Heart left ventricle (tissue), 16 donors: ENCODE measurements at regions not wholly inside any gene's neighbourhood (a gene's known extent, or its start where the extent isn't known, plus 50 kb on each side); places are given as distances from the start of the nearest gene placed in this dataset.

ENCODE experiments used
- ATAC-seq, 4 donors: fragments of 200-7000 bp; cut with Tn5 transposase; one replicate each; pipeline ENCODE4 v1.9.1; 2020 to 2022; ENCODE audit warnings: moderate library complexity in 4 of 4, mild to moderate bottlenecking in 3 of 4, moderate number of reproducible peaks in 1 of 4
- DNase-seq, 5 donors: peaks; one replicate each; pipeline ENCODE4 v3.0.0-alpha.2; 2020
- H3K27ac ChIP-seq, 12 donors: fragments of 200-600 bp; sonication (generic) in 4 of 12; one replicate each; pipeline versions ENCODE4 v1.5.0 to v1.8.0; 2016 to 2022; ENCODE audit warnings: mild to moderate bottlenecking in 2 of 12
- H3K27me3 ChIP-seq, 9 donors: fragments of 200-600 bp; sonication (generic) in 2 of 9; one replicate each; pipeline versions ENCODE4 v1.5.1 to v1.8.0; 2016 to 2022; ENCODE audit warnings: mild to moderate bottlenecking in 3 of 9
- H3K36me3 ChIP-seq, 9 donors: fragments of 200-600 bp; sonication (generic) in 2 of 9; one replicate each; pipeline versions ENCODE4 v1.5.0 to v1.8.0; 2018 to 2022; ENCODE audit warnings: mild to moderate bottlenecking in 2 of 9
- H3K4me1 ChIP-seq, 12 donors: fragments of 200-600 bp; sonication (generic) in 4 of 12; one replicate each; pipeline versions ENCODE4 v1.5.0 to v1.8.0; 2016 to 2022; ENCODE audit warnings: mild to moderate bottlenecking in 3 of 12
- H3K4me3 ChIP-seq, 12 donors: fragments of 200-600 bp; sonication (generic) in 4 of 12; one replicate each; pipeline versions ENCODE4 v1.5.0 to v1.8.0; 2017 to 2022; ENCODE audit warnings: mild to moderate bottlenecking in 9 of 12, moderate library complexity in 4 of 12
- H3K9me3 ChIP-seq, 12 donors: fragments of 200-600 bp; sonication (generic) in 4 of 12; one replicate each; pipeline versions ENCODE4 v1.5.0 to v1.8.0; 2016 to 2022; ENCODE audit warnings: mild to moderate bottlenecking in 1 of 12
- CTCF ChIP-seq, 12 donors: fragments of 200-600 bp; sonication (generic) in 4 of 12; IDR thresholded peaks; one replicate each; pipeline versions ENCODE4 v1.5.0 to v1.8.0; 2018 to 2022; ENCODE audit warnings: antibody characterized with exemption in 12 of 12, mild to moderate bottlenecking in 5 of 12
- POLR2A ChIP-seq, 2 donors: fragments of 450-650 bp; IDR thresholded peaks; one replicate each; pipeline ENCODE4 v1.6.1; 2017; ENCODE audit warnings: antibody characterized with exemption in 2 of 2, mild to moderate bottlenecking in 2 of 2, moderate library complexity in 2 of 2
- WGBS, 4 donors: extraction: QIAGEN DNeasy Blood & Tissue Kit in 2 of 4; methylation state at CpG; one replicate each; pipeline versions ENCODE4 v1.1.5 to v1.1.7; 2013 to 2018; 5-methylcytosine and 5-hydroxymethylcytosine counted together
- intact Hi-C, 10 donors: fragments of 100-400 bp; cut with DNase I; formaldehyde crosslinking; loops; one replicate each; pipeline versions ENCODE4 v1.11.1 to v1.14.2; 2022
- donor health status: ischemic (EF 13 %, LVEDD 7.1; RV severe dilation, severe dysfunction).
- donor health status: healthy with polysubstance abuse.
- donor health status: DM: no; HTN: yes; CAD: no.
- donor health status: DM: no; HTN: no; CAD: no.
- donor health status: ischemic (EF 25% LVEDD 6.9; RV normal size, moderate dysfunction).
- donor health status: ischemic (EF 25% LVEDD 5.7; RV mildly dilated, moderate dysfunction).
- donor health status: healthy.
- donor health status: DM: yes; HTN: yes; CAD: no.
- donor health status: ischemic (EF 35%, LVEDD 5.7; RV mildly dilated, moderate dysfunction).
- donor health status: nonischemic (EF 11% LVEDD 7.7; RV severe dilation, severe dysfunction).
- donor health status: DM: yes; HTN: yes; CAD: no.
- donor health status: PGD.
- donor health status: ischemic (EF 29% LVEDD 5.4; RV normal size, mild dysfunction).
- donor health status: nonischemic (EF 23%, LVEDD 6.1; RV moderate dilation, normal function).

- WGBS, 4 donors, result 91 to 95% (median 93%) methylated on average over 3 of the region's 3 CpGs
These were observed 210.7 kb upstream of the SSTR1 start for GRCh38 chr14:37997017-37997416.

DNA sequence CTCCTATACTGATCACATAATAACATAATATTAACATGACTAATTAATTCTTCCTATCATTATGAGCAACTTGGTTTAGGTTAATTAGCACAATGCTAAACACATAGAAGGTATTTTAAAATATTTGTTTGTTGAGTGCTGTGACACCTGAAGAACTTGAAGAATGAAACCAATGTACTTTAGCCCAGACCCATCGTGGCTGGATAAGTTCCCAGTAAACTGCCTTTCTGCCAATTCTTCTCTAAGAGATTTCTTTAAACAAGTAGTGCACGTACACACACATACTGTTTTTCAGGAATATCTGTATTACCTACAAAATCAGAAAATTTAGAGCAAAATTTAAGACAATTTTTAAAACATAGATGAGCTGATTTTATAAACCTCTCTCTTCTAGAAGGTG lies 207.4 kb upstream of the SSTR1 start:
- Histone ChIP-seq H3K27me3 (no peaks in the 10 kb centered on the region), H3K9me3 (no peaks in the 10 kb centered on the region), H3K4me3 (no peak overlapping the region), H3K36me3 (no peaks in the 10 kb centered on the region), H3K27ac (no peak overlapping the region), H3K4me1 (no peaks in the 10 kb centered on the region)
- intact Hi-C loops, result no loop called here
- TF ChIP-seq CTCF (IDR thresholded peaks at IDR 0.05), result no peak
- no peak for TF ChIP-seq POLR2A (IDR thresholded peaks at IDR 0.05)
- DNase-seq (no peak), ATAC-seq (no peak)
- WGBS, 4 donors, result 65 to 76% (median 71%) methylated on average over 2 of the region's 2 CpGs

More at GRCh38 chr14:37997017-37997416, 210.7 kb upstream of the SSTR1 start:
- H3K36me3 ChIP-seq, result no peaks in the 10 kb centered on the region
- TF ChIP-seq CTCF (IDR thresholded peaks at IDR 0.05) (no peak), POLR2A (IDR thresholded peaks at IDR 0.05) (no peak)
- no peak overlapping the region for H3K27ac ChIP-seq
- H3K4me1 ChIP-seq, result no peaks in the 10 kb centered on the region
- DNase-seq, result no peak
- no peaks in the 10 kb centered on the region for H3K27me3 ChIP-seq
- ATAC-seq, result no peak
- H3K9me3 ChIP-seq, result no peaks in the 10 kb centered on the region
- H3K4me3 ChIP-seq, result no peak overlapping the region
- intact Hi-C loops, result no loop called here

GRCh38 chr14:38001501-38001900 lies 206.2 kb upstream of the SSTR1 start:
- 42 to 65% (median 55%) methylated on average over 1 of the region's 1 CpG for WGBS, 4 donors
- no peaks in the 10 kb centered on the region for H3K9me3 ChIP-seq
- DNase-seq, result no peak
- no peak overlapping the region for H3K27ac ChIP-seq
- ATAC-seq, result no peak
- intact Hi-C loops, result no loop called here
- H3K27me3 ChIP-seq, result no peaks in the 10 kb centered on the region
- TF ChIP-seq POLR2A (IDR thresholded peaks at IDR 0.05) (no peak), CTCF (IDR thresholded peaks at IDR 0.05) (no peak)
- H3K4me3 ChIP-seq, result no peak overlapping the region
- H3K36me3 ChIP-seq, result no peaks in the 10 kb centered on the region
- no peaks in the 10 kb centered on the region for H3K4me1 ChIP-seq

- Histone ChIP-seq H3K27me3 (no peaks in the 10 kb centered on the region), H3K4me3 (no peak overlapping the region), H3K27ac (no peak overlapping the region), H3K9me3 (no peaks in the 10 kb centered on the region), H3K4me1 (no peaks in the 10 kb centered on the region), H3K36me3 (no peaks in the 10 kb centered on the region)
- no peak for TF ChIP-seq CTCF (IDR thresholded peaks at IDR 0.05)
- no peak for TF ChIP-seq POLR2A (IDR thresholded peaks at IDR 0.05)
- no peak for ATAC-seq
- DNase-seq, result no peak
- intact Hi-C loops, result no loop called here
- WGBS, 4 donors, result 71 to 73% (median 73%) methylated on average over 7 of the region's 7 CpGs
These were observed 203.7 kb upstream of the SSTR1 start for GRCh38 chr14:38003746-38004609.
